BJ (cell line): ENCODE measurements at regions not wholly inside any gene's neighbourhood (a gene's known extent, or its start where the extent isn't known, plus 50 kb on each side); places are given as distances from the start of the nearest gene placed in this dataset.

Source experiments
- CTCF ChIA-PET: fragments of 350-600 bp; formaldehyde crosslinking; extraction: SDS; loops from one replicate; lab custom pipeline; 2021; ENCODE audit warnings: antibody characterized with exemption, inconsistent platforms; lab: Yijun Ruan, JAX
- POLR2A ChIA-PET: fragments of 300-600 bp; sonication (Branson Sonifier 250); formaldehyde crosslinking; extraction: SDS; loops from one replicate; lab custom pipeline; 2021; ENCODE audit warnings: antibody characterized with exemption; lab: Charles Lee
- DNase-seq: peaks from one replicate; pipeline ENCODE4 v3.0.0-alpha.2; 2011; ENCODE audit warnings: low read depth
- H3K27me3 ChIP-seq: 2 replicates; pipeline ENCODE4 v1.6.0; 2011; ENCODE audit warnings: low read length; ENCODE audit not compliant: control insufficient read depth, insufficient read depth
- H3K36me3 ChIP-seq: 2 replicates; pipeline ENCODE4 v1.5.1; 2011; ENCODE audit warnings: low read length; ENCODE audit not compliant: control insufficient read depth, insufficient read depth
- H3K4me3 ChIP-seq: 2 replicates; pipeline ENCODE4 v1.5.1; 2011; ENCODE audit warnings: low read depth, mild to moderate bottlenecking, control low read depth, low read length
- TF ChIP-seq, protein P1 (sequence below): IDR thresholded peaks from 2 replicates; pipeline ENCODE4 v1.5.1; 2011; ENCODE audit warnings: low read depth, mild to moderate bottlenecking, control low read depth, inconsistent platforms, low read length, moderate library complexity; ENCODE audit not compliant: insufficient read depth

GRCh38 chr18:45321520-45321919 lies 293.8 kb upstream of the SLC14A2 start:
- no peaks in the 10 kb centered on the region for H3K36me3 ChIP-seq
- ChIA-PET POLR2A (no interaction called here), CTCF (no interaction called here)
- DNase-seq = no peak
- peaks cover 5% of the 10 kb centered on the region for H3K27me3 ChIP-seq
- TF ChIP-seq, protein P1, sequence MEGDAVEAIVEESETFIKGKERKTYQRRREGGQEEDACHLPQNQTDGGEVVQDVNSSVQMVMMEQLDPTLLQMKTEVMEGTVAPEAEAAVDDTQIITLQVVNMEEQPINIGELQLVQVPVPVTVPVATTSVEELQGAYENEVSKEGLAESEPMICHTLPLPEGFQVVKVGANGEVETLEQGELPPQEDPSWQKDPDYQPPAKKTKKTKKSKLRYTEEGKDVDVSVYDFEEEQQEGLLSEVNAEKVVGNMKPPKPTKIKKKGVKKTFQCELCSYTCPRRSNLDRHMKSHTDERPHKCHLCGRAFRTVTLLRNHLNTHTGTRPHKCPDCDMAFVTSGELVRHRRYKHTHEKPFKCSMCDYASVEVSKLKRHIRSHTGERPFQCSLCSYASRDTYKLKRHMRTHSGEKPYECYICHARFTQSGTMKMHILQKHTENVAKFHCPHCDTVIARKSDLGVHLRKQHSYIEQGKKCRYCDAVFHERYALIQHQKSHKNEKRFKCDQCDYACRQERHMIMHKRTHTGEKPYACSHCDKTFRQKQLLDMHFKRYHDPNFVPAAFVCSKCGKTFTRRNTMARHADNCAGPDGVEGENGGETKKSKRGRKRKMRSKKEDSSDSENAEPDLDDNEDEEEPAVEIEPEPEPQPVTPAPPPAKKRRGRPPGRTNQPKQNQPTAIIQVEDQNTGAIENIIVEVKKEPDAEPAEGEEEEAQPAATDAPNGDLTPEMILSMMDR = no peak
- no peak overlapping the region for H3K4me3 ChIP-seq

- no peak for DNase-seq
- ChIA-PET POLR2A (no interaction called here), CTCF (no interaction called here)
- Histone ChIP-seq H3K36me3 (no peaks in the 10 kb centered on the region), H3K27me3 (peaks cover 5% of the 10 kb centered on the region), H3K4me3 (no peak overlapping the region)
- TF ChIP-seq, protein P1 = no peak
These were observed 292.9 kb upstream of the SLC14A2 start for GRCh38 chr18:45322343-45322742.

- ChIA-PET POLR2A (interaction anchor here (1.1 kb wide), 1 partner anchor 53 kb away, joined by 3 read pairs; no protein-coding TSS in a partner anchor), CTCF (interaction anchor here (1.4 kb wide), 1 partner anchor 60 kb away, joined by 5 read pairs; no protein-coding TSS in a partner anchor)
- TF ChIP-seq, protein P1 = no peak
- peaks cover 5% of the 10 kb centered on the region for H3K27me3 ChIP-seq
- H3K36me3 ChIP-seq = no peaks in the 10 kb centered on the region
- no peak for DNase-seq
- H3K4me3 ChIP-seq = no peak overlapping the region
These were observed 291.2 kb upstream of the SLC14A2 start for GRCh38 chr18:45324101-45324494.

DNA sequence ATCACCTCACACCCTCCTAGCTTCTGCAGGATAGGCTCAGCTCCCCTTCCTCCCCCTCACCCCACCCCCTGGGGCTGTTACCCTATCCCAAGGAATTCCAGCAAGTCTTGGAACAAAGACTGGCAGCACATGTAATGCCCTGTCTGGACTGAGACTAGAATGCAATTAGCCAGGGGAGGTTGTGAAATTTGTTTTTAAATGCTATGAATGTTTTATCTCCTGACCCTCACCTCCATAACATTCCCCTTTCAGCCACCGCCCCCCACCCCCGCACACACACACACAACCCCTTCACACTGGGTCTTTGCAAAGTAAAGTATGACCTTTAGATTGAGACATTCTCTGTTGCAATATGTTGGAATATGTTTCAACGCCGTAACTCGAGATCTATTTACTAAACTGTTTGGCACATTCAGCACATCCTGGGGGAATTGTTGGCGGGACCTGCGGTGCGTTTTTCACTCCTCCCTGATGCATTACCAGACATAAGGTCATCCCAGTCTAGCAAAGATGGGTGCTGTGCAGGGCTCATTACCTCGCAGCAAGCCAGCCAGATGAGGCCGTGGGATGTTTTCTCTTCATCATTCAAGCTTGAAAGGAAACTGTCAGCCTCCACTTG lies 290.7 kb upstream of the SLC14A2 start:
- Histone ChIP-seq H3K27me3 (peaks cover 5% of the 10 kb centered on the region), H3K36me3 (no peaks in the 10 kb centered on the region), H3K4me3 (no peak overlapping the region)
- CTCF ChIA-PET = interaction anchor here (1.1 to 1.4 kb wide), 2 partner anchors 15 to 60 kb away, joined by 3 to 5 read pairs; no protein-coding TSS in a partner anchor
- TF ChIP-seq, protein P1 = no peak
- peak; percentile 60 for DNase-seq
- POLR2A ChIA-PET = interaction anchor here (1.1 kb wide), 1 partner anchor 54 kb away, joined by 3 read pairs; no protein-coding TSS in a partner anchor

- no peak for DNase-seq
- TF ChIP-seq, protein P1 = no peak
- ChIA-PET CTCF (interaction anchor here (1.1 kb wide), 1 partner anchor 14 kb away, joined by 3 read pairs; no protein-coding TSS in a partner anchor), POLR2A (no interaction called here)
- Histone ChIP-seq H3K27me3 (peaks cover 5% of the 10 kb centered on the region), H3K4me3 (no peak overlapping the region), H3K36me3 (no peaks in the 10 kb centered on the region)
These were observed 289.5 kb upstream of the SLC14A2 start for GRCh38 chr18:45325778-45326177.
